GM12874 (cell line): ENCODE measurements at regions not wholly inside any gene's neighbourhood (a gene's known extent, or its start where the extent isn't known, plus 50 kb on each side); places are given as distances from the start of the nearest gene placed in this dataset.

Source experiments
- CTCF ChIP-seq: IDR thresholded peaks from 2 replicates; pipeline ENCODE4 v1.5.1; 2011; ENCODE audit warnings: low read depth, mild to moderate bottlenecking, control low read depth, low read length, moderate library complexity; ENCODE audit not compliant: insufficient read depth

DNA sequence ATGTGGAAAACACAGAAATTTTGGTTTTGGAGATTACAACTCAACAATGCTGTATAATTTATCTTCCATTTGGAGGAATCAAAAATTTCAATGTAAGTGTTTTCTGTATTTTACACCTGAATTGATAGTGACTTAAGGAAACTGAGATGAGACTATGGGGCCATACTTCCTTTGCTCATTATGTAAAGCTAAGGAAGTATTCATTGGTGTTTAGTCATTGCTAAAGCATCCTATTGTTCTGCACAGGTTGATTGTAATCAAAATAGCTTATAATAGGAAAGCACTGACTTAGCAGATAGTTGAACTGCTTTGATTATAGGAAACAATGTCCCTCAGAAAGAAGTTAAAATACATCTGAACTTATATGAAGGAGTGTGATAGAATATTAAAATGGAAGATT lies 244.4 kb upstream of the SLITRK5 start:
- TF ChIP-seq CTCF, result no peak

GRCh38 chr13:87444135-87444534 lies 227.0 kb upstream of the SLITRK5 start:
- no peak for TF ChIP-seq CTCF

DNA sequence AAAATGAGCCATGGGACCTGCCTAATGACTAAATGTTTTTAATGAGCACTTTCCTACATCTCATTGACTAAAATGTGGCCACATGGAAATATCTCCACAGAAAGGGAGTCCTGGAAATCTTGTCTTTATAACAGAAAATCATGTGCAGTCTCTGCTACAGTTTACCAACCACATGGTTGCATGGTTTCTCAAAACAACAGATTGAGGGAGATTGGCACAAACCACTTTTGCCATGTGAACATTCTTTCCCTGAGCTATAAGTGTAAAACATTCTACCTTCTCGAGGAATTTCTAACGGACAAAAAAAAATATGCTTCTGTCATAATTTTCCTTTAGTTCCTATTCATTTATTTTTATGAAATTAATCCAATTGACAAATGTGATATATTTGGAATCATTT lies 218.9 kb upstream of the SLITRK5 start:
- TF ChIP-seq CTCF, result no peak

DNA sequence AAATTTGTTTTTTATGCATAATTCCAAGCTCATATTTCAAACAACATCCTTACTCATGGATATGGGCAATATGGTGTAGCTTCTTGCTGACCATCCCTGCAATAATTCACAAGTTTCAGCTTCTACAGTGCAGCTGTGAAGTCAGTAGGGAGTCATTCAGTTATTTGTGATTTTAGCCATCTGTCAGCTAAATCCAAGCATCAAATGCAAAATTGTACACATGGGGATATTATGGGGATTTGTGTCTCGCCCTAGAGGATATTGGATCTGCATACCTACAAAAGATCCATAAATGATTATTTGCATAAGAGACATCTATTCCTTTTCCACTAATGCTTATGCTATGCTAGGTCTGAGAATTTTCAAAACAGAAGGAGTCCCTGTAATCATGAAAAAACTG lies 217.9 kb upstream of the SLITRK5 start:
- TF ChIP-seq CTCF, result no peak

DNA sequence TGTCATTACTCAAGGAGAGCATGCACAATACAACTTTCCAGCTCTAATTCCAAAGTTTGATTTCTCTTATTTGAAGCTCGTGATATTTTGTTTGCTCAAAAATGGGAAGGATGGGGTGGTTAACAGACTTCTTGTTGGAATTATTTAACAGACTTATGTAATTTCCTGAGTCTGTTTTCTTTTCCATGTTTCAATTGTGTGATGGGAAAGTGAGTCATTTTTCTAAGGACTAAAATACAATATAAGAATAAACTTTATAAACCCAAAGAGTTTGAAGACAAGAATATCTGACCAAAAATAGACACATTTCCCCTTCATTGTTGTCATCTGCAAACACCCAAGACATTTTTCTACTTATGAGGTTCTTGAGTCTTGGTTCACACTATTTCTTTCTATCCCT lies 211.8 kb upstream of the SLITRK5 start:
- TF ChIP-seq CTCF, result no peak

DNA sequence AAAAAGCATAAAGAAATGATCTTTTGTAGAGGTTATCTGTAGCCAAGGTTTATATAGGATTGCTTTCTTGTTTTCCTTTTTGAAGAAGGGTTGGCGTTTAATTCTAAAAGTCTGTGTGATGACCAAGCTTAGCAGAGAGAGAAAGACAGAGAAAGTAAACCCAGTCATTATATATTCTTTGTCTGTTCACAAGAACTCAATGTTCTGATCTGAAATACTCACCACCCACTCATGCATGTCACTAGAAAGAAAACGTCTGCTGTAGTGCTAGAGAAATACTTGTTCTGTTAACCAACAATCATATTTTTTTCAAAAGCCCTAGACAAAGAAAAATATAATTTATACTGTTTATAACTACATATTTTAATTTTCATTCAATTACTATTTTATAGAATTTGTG lies 173.7 kb upstream of the SLITRK5 start:
- TF ChIP-seq CTCF, result no peak

GRCh38 chr13:87498681-87499080 lies 172.5 kb upstream of the SLITRK5 start:
- no peak for TF ChIP-seq CTCF

GRCh38 chr13:87524775-87525174 lies 146.4 kb upstream of the SLITRK5 start:
- no peak for TF ChIP-seq CTCF
